MCF 10A (cell line): ENCODE measurements at regions not wholly inside any gene's neighbourhood (a gene's known extent, or its start where the extent isn't known, plus 50 kb on each side); places are given as distances from the start of the nearest gene placed in this dataset.

Source experiments
- BruUV-seq: library from RNA; stranded (reverse); fragments of 400-500 nt; replicated peaks from 2 replicates; lab custom pipeline; 2021; lab: Mats Ljungman, UMichigan
- CTCF ChIA-PET: fragments of 300-600 bp; sonication (Branson Sonifier 250); formaldehyde crosslinking; extraction: SDS; loops from one replicate; lab custom pipeline; 2021; ENCODE audit warnings: antibody characterized with exemption, inconsistent platforms; lab: Yijun Ruan, JAX
- POLR2A ChIA-PET: fragments of 300-600, 350-650 bp; sonication (Branson Sonifier 250); formaldehyde crosslinking; extraction: SDS; loops from one replicate; lab custom pipeline; 2020; ENCODE audit warnings: antibody characterized with exemption, inconsistent platforms; lab: Yijun Ruan, JAX
- DNase-seq: peaks from one replicate; pipeline ENCODE4 v3.0.0-alpha.2; 2018; ENCODE audit not compliant: unreplicated experiment
- H3K27ac Mint-ChIP-seq: one replicate; pipeline ENCODE4 v1.8.0; 2022; ENCODE audit warnings: mild to moderate bottlenecking, low read depth, mixed read lengths; ENCODE audit not compliant: unreplicated experiment
- H3K27me3 Mint-ChIP-seq: one replicate; pipeline ENCODE4 v1.8.0; 2022; ENCODE audit warnings: mixed read lengths; ENCODE audit not compliant: insufficient read depth, unreplicated experiment
- H3K36me3 Mint-ChIP-seq: one replicate; pipeline ENCODE4 v1.8.0; 2022; ENCODE audit warnings: mild to moderate bottlenecking, moderate library complexity, mixed read lengths; ENCODE audit not compliant: insufficient read depth, unreplicated experiment
- H3K4me1 Mint-ChIP-seq: one replicate; pipeline ENCODE4 v1.8.0; 2022; ENCODE audit warnings: mixed read lengths; ENCODE audit not compliant: insufficient read depth, unreplicated experiment
- H3K4me3 Mint-ChIP-seq: one replicate; pipeline ENCODE4 v1.8.0; 2022; ENCODE audit warnings: mild to moderate bottlenecking, moderate library complexity, mixed read lengths; ENCODE audit not compliant: unreplicated experiment
- H3K9me3 Mint-ChIP-seq: one replicate; pipeline ENCODE4 v1.8.0; 2022; ENCODE audit warnings: mixed read lengths; ENCODE audit not compliant: unreplicated experiment
- intact Hi-C: fragments of 100-400 bp; cut with micrococcal nuclease; formaldehyde crosslinking; loops from 2 replicates; pipeline ENCODE4 v1.14.1; 2022
- TF ChIP-seq, protein P1 (sequence below): fragments of 200-600 bp; IDR thresholded peaks from one replicate; pipeline ENCODE4 v1.8.0; 2022; ENCODE audit warnings: antibody characterized with exemption, mild to moderate bottlenecking; ENCODE audit not compliant: unreplicated experiment

DNA sequence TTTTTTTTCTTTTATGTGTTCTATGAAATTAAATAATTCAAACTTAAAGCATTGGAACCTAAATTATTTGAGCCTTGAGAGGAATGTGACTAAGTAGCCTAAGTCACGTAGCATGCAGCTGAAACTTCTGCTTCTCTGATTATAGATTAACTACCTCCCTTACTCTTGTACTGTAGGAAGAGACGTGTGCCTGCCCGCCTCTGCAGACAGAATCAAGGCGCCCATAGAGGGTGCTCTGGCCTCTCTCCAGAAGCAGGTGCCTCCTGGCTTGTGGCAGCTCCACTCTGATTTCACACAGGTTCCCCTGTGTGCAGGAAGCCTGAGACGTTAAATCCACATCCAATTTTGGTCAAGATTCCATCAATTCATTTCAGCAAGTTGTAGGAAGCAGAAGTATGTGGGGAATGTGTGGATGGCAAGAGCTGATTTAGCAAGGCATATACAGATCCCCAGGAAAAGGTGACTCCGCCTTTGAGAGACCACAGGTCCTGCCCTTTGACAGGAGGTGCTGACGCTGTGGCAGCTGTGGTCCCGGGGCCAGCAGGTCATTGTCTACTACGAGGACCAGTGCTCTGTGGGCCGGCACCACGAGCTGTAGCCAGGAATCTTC is 1418.8 kb downstream of the CDH11 start:
- no peak for DNase-seq
- POLR2A ChIA-PET: interaction anchor here (0.7 kb wide), 1 partner anchor 74 kb away, joined by 4 read pairs; no protein-coding TSS in a partner anchor
- H3K36me3 Mint-ChIP-seq: no peaks in the 10 kb centered on the region
- H3K9me3 Mint-ChIP-seq: peaks cover 8% of the 10 kb centered on the region
- intact Hi-C loops: no loop called here
- no peak overlapping the region for H3K4me3 Mint-ChIP-seq
- H3K27me3 Mint-ChIP-seq: no peaks in the 10 kb centered on the region
- CTCF ChIA-PET: interaction anchor here (0.6 kb wide), 1 partner anchor 839 kb away, joined by 4 read pairs; no protein-coding TSS in a partner anchor
- H3K27ac Mint-ChIP-seq: no peak overlapping the region
- TF ChIP-seq, protein P1, sequence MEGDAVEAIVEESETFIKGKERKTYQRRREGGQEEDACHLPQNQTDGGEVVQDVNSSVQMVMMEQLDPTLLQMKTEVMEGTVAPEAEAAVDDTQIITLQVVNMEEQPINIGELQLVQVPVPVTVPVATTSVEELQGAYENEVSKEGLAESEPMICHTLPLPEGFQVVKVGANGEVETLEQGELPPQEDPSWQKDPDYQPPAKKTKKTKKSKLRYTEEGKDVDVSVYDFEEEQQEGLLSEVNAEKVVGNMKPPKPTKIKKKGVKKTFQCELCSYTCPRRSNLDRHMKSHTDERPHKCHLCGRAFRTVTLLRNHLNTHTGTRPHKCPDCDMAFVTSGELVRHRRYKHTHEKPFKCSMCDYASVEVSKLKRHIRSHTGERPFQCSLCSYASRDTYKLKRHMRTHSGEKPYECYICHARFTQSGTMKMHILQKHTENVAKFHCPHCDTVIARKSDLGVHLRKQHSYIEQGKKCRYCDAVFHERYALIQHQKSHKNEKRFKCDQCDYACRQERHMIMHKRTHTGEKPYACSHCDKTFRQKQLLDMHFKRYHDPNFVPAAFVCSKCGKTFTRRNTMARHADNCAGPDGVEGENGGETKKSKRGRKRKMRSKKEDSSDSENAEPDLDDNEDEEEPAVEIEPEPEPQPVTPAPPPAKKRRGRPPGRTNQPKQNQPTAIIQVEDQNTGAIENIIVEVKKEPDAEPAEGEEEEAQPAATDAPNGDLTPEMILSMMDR: no peak
- no TSS peak for BruUV-seq
- H3K4me1 Mint-ChIP-seq: peaks cover 7% of the 10 kb centered on the region

DNA sequence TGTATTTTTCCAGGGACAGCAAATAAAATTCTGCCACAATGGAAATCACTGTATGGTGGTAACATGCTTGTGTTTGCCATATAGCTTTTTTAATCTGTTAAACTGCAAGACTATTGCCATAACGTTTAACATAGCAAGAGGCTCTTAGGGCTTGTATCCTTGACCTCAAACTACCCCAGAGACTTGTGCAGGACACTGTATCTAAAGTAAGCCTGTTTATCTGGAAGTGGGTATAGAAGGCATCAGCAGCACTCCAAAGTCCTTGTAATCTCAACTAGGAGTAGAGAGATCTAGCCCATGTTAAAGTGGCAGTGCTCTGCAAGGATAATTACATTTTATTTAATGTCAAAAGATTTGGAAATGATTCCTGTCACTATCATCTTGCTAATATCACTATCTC is 1424.1 kb downstream of the CDH11 start:
- Mint-ChIP-seq H3K4me1 (no peaks in the 10 kb centered on the region), H3K27ac (no peak overlapping the region), H3K4me3 (no peak overlapping the region), H3K9me3 (peaks cover 17% of the 10 kb centered on the region), H3K27me3 (no peaks in the 10 kb centered on the region), H3K36me3 (no peaks in the 10 kb centered on the region)
- intact Hi-C loops: no loop called here
- POLR2A ChIA-PET: no interaction called here
- no peak for DNase-seq
- TF ChIP-seq, protein P1: no peak
- CTCF ChIA-PET: no interaction called here
- no TSS peak for BruUV-seq

DNA sequence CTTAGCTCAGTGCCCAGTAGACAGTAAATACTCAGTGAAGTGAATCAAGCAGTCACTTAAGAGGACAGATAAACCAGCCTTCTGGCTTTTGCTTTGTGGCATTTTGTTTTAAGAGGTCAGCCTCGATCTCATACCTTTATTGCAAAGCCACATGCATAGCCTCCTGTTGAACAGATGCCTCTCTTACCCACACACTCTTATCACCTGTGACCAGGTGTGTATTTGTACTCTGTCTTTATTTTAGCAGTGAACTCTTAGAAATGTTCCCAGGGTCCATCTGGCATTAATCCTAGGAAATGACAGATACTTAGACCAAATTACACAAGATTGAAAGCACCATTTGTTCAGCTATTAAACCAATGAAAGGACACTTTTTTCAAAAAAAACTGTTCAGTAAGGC is 1426.5 kb downstream of the CDH11 start:
- Mint-ChIP-seq H3K27me3 (no peaks in the 10 kb centered on the region), H3K36me3 (no peaks in the 10 kb centered on the region), H3K4me1 (no peaks in the 10 kb centered on the region), H3K4me3 (no peak overlapping the region), H3K9me3 (peaks cover 21% of the 10 kb centered on the region), H3K27ac (no peak overlapping the region)
- ChIA-PET CTCF (no interaction called here), POLR2A (no interaction called here)
- no TSS peak for BruUV-seq
- no peak for DNase-seq
- TF ChIP-seq, protein P1: no peak
- intact Hi-C loops: no loop called here

DNA sequence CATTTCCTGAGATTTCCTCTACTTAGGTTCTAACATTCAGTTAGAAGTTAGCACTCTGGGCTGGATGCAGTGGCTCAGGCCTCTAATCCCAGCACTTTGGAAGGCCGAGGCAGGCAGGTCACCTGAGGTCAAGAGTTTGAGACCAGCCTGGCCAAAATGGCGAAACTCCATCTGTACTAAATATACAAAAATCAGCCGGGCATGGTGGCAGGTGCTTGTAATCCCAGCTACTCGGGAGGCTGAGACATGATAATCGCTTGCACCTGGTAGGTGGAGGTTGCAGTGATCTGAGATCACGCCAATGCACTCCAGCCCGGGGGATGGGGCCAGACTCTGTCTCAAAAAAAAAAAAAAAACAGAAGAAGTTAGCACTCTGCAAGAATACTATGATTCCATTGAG is 1430.9 kb downstream of the CDH11 start:
- Mint-ChIP-seq H3K36me3 (no peaks in the 10 kb centered on the region), H3K27me3 (no peaks in the 10 kb centered on the region), H3K9me3 (peaks cover 23% of the 10 kb centered on the region), H3K27ac (no peak overlapping the region), H3K4me1 (peaks cover 5% of the 10 kb centered on the region), H3K4me3 (no peak overlapping the region)
- CTCF ChIA-PET: interaction anchor here (0.7 kb wide), 1 partner anchor 15 kb away, joined by 3 read pairs; no protein-coding TSS in a partner anchor
- intact Hi-C loops: no loop called here
- POLR2A ChIA-PET: no interaction called here
- no TSS peak for BruUV-seq
- TF ChIP-seq, protein P1: no peak
- DNase-seq: no peak
